Erythroblast (primary cell): ENCODE measurements at regions not wholly inside any gene's neighbourhood (a gene's known extent, or its start where the extent isn't known, plus 50 kb on each side); places are given as distances from the start of the nearest gene placed in this dataset.

Experiments
- GATA1 ChIP-seq: IDR thresholded peaks from 2 replicates; pipeline ENCODE4 v1.6.1; 2011; ENCODE audit warnings: low read depth, mild to moderate bottlenecking, control low read depth, low read length, moderate library complexity
- POLR2A ChIP-seq: IDR thresholded peaks from 2 replicates; pipeline ENCODE4 v1.6.1; 2011; ENCODE audit warnings: mild to moderate bottlenecking, low read length

DNA sequence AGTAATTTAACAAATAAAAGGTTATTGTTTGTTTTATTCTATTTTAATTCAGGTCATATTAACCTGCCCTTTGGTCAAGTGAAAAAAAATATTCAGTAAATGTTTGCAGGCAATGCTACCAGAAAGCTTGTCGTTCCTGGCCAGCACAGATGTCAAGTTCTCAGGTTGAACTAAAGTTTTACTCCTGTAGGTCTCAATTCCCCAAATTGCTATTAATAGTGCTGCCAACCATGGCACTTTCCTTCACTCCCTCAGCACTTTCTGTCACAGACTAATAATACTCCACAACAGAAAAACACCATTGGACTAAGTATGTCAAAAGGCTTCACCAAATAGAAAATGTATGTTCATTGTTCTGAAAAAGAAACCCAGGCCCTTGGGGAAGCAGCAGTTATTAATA is 79.2 kb upstream of the C4orf54 start:
- TF ChIP-seq POLR2A (no peak), GATA1 (no peak)
